Thyroid gland (tissue), 4 donors: ENCODE measurements at regions not wholly inside any gene's neighbourhood (a gene's known extent, or its start where the extent isn't known, plus 50 kb on each side); places are given as distances from the start of the nearest gene placed in this dataset.

Source experiments
- DNase-seq, 2 donors: peaks; one replicate each; pipeline ENCODE4 v3.0.0-alpha.2; 2019
- H3K27ac ChIP-seq, 3 donors: fragments of 200-600 bp; sonication (generic); 1 replicate in 2 of 3; 2 replicates in 1 of 3; pipeline ENCODE4 v1.5.1; 2016 to 2019; ENCODE audit warnings: mild to moderate bottlenecking in 1 of 3, moderate library complexity in 1 of 3
- H3K27me3 ChIP-seq: fragments of 200-600 bp; sonication (generic); one replicate; pipeline ENCODE4 v1.5.1; 2019
- H3K36me3 ChIP-seq, 2 donors: fragments of 200-600 bp; sonication (generic); one replicate each; pipeline ENCODE4 v1.5.1; 2016 to 2019
- H3K4me1 ChIP-seq, 2 donors: fragments of 200-600 bp; sonication (generic); one replicate each; pipeline ENCODE4 v1.5.1; 2017 to 2019
- H3K4me3 ChIP-seq, 3 donors: fragments of 200-600 bp; sonication (generic); replicated peaks in 1 of 3; 1 replicate in 2 of 3; 2 replicates in 1 of 3; pipeline ENCODE4 v1.5.1; 2016; ENCODE audit warnings: mild to moderate bottlenecking in 1 of 3
- H3K9me3 ChIP-seq: fragments of 200-600 bp; sonication (generic); one replicate; pipeline ENCODE4 v1.5.1; 2017
- CTCF ChIP-seq, 6 experiments: fragments of 200-600 bp in 3 of 6; fragments of 450-650 bp in 3 of 6; sonication (generic) in 3 of 6; IDR thresholded peaks; one replicate each; pipeline ENCODE4 v1.5.1; 2016 to 2019; ENCODE audit warnings: antibody characterized with exemption in 6 of 6, mild to moderate bottlenecking in 2 of 6, inconsistent platforms in 1 of 6, moderate library complexity in 1 of 6
- POLR2A ChIP-seq, 2 donors: fragments of 450-650 bp; IDR thresholded peaks; one replicate each; pipeline ENCODE4 v1.6.1; 2017; ENCODE audit warnings: antibody characterized with exemption in 2 of 2, mild to moderate bottlenecking in 2 of 2, moderate library complexity in 1 of 2
- WGBS, 2 donors: methylation state at CpG; one replicate each; pipeline ENCODE4 v1.1.5; 2017; 5-methylcytosine and 5-hydroxymethylcytosine counted together
- intact Hi-C: fragments of 100-400 bp; cut with DNase I; formaldehyde crosslinking; loops from one replicate; pipeline ENCODE4 v1.15.1; 2023

GRCh38 chr4:187865914-187866313 lies 129.7 kb upstream of the ZFP42 start:
- Histone ChIP-seq H3K4me3 (no peak overlapping the region), H3K36me3 (no peaks in the 10 kb centered on the region), H3K4me1 (no peaks in the 10 kb centered on the region), H3K27ac (no peak overlapping the region), H3K27me3 (no peaks in the 10 kb centered on the region), H3K9me3 (no peaks in the 10 kb centered on the region)
- 78 to 80% methylated on average over 4 of the region's 4 CpGs for WGBS, 2 donors
- intact Hi-C loops = no loop called here
- no peak for DNase-seq
- no peak for TF ChIP-seq CTCF (IDR thresholded peaks at IDR 0.05)
- TF ChIP-seq POLR2A (IDR thresholded peaks at IDR 0.05) = no peak

- H3K27ac ChIP-seq = no peak overlapping the region
- intact Hi-C loops = no loop called here
- no peak overlapping the region for H3K4me3 ChIP-seq
- no peaks in the 10 kb centered on the region for H3K27me3 ChIP-seq
- no peak for DNase-seq
- no peaks in the 10 kb centered on the region for H3K36me3 ChIP-seq
- 59 to 60% methylated on average over 2 of the region's 2 CpGs for WGBS, 2 donors
- H3K9me3 ChIP-seq = no peaks in the 10 kb centered on the region
- no peak for TF ChIP-seq POLR2A (IDR thresholded peaks at IDR 0.05)
- no peaks in the 10 kb centered on the region for H3K4me1 ChIP-seq
These were observed 112.5 kb upstream of the ZFP42 start for GRCh38 chr4:187883049-187883448.

- Histone ChIP-seq H3K9me3 (no peaks in the 10 kb centered on the region), H3K4me1 (no peaks in the 10 kb centered on the region), H3K36me3 (no peaks in the 10 kb centered on the region), H3K4me3 (no peak overlapping the region), H3K27me3 (no peaks in the 10 kb centered on the region), H3K27ac (no peak overlapping the region)
- TF ChIP-seq CTCF (IDR thresholded peaks at IDR 0.05) (no peak), POLR2A (IDR thresholded peaks at IDR 0.05) (no peak)
- 63 to 76% methylated on average over 4 to 8 of the region's 8 CpGs for WGBS, 2 donors
- intact Hi-C loops = no loop called here
- DNase-seq = no peak
These were observed 111.6 kb upstream of the ZFP42 start for GRCh38 chr4:187883836-187884475.

GRCh38 chr4:187887906-187888305 lies 107.7 kb upstream of the ZFP42 start:
- intact Hi-C loops = no loop called here
- WGBS, 2 donors = 57 to 61% methylated on average over 2 of the region's 2 CpGs

GRCh38 chr4:187889651-187890050 lies 105.9 kb upstream of the ZFP42 start:
- no peak for DNase-seq
- Histone ChIP-seq H3K27ac (no peak overlapping the region), H3K27me3 (no peaks in the 10 kb centered on the region), H3K9me3 (no peaks in the 10 kb centered on the region), H3K4me1 (no peaks in the 10 kb centered on the region), H3K4me3 (no peak overlapping the region), H3K36me3 (no peaks in the 10 kb centered on the region)
- intact Hi-C loops = no loop called here
- no peak for TF ChIP-seq POLR2A (IDR thresholded peaks at IDR 0.05)
- TF ChIP-seq CTCF (IDR thresholded peaks at IDR 0.05) = no peak
- 96% methylated on average over 6 of the region's 6 CpGs for WGBS, 2 donors

More at GRCh38 chr4:187887906-187888305, 107.7 kb upstream of the ZFP42 start:
- no peak for DNase-seq
- Histone ChIP-seq H3K4me3 (no peak overlapping the region), H3K4me1 (no peaks in the 10 kb centered on the region), H3K27me3 (no peaks in the 10 kb centered on the region), H3K9me3 (no peaks in the 10 kb centered on the region), H3K27ac (no peak overlapping the region), H3K36me3 (no peaks in the 10 kb centered on the region)
- TF ChIP-seq CTCF (IDR thresholded peaks at IDR 0.05) (no peak), POLR2A (IDR thresholded peaks at IDR 0.05) (no peak)
